GM18951 (cell line): ENCODE measurements at regions not wholly inside any gene's neighbourhood (a gene's known extent, or its start where the extent isn't known, plus 50 kb on each side); places are given as distances from the start of the nearest gene placed in this dataset.

Source experiments
- POLR2A ChIP-seq: IDR thresholded peaks from 4 replicates; pipeline ENCODE4 v1.6.1; 2011; ENCODE audit warnings: mild to moderate bottlenecking; ENCODE audit not compliant: insufficient read length, insufficient read depth; ENCODE audit errors: extremely low read depth
- in situ Hi-C: fragments of 300-500 bp; cut with MboI; formaldehyde crosslinking; loops from one replicate; pipeline ENCODE4 v1.12.0; 2022; ENCODE audit warnings: low sequenced_read_pairs, mixed read lengths, inconsistent platforms; ENCODE audit not compliant: unreplicated experiment

- TF ChIP-seq POLR2A: no peak
- in situ Hi-C loops: no loop called here
Measured at GRCh38 chr3:14334136-14334535, 68.3 kb upstream of the SLC6A6 start.

GRCh38 chr3:14334936-14335335 is 67.5 kb upstream of the SLC6A6 start:
- in situ Hi-C loops: no loop called here
- TF ChIP-seq POLR2A: no peak

- in situ Hi-C loops: no loop called here
- no peak for TF ChIP-seq POLR2A
Measured at GRCh38 chr3:14335774-14336748, 66.3 kb upstream of the SLC6A6 start.

- TF ChIP-seq POLR2A: no peak
- in situ Hi-C loops: no loop called here
Measured at GRCh38 chr3:14336749-14337598, 65.4 kb upstream of the SLC6A6 start.

- in situ Hi-C loops: no loop called here
- TF ChIP-seq POLR2A: no peak
Measured at GRCh38 chr3:14337828-14338227, 64.6 kb upstream of the SLC6A6 start.

- TF ChIP-seq POLR2A: no peak
- in situ Hi-C loops: no loop called here
Measured at GRCh38 chr3:14338242-14338641, 64.2 kb upstream of the SLC6A6 start.

- TF ChIP-seq POLR2A: no peak
- in situ Hi-C loops: no loop called here
Measured at GRCh38 chr3:14338898-14339458, 63.4 kb upstream of the SLC6A6 start.

- in situ Hi-C loops: no loop called here
- no peak for TF ChIP-seq POLR2A
Measured at GRCh38 chr3:14340960-14341708, 61.3 kb upstream of the SLC6A6 start.

GRCh38 chr3:14343338-14344112 is 58.9 kb upstream of the SLC6A6 start:
- no peak for TF ChIP-seq POLR2A
- in situ Hi-C loops: no loop called here

GRCh38 chr3:14344351-14344750 is 58.1 kb upstream of the SLC6A6 start:
- in situ Hi-C loops: no loop called here
- no peak for TF ChIP-seq POLR2A

- TF ChIP-seq POLR2A: no peak
- in situ Hi-C loops: no loop called here
Measured at GRCh38 chr3:14345496-14346150, 56.8 kb upstream of the SLC6A6 start.
